NCI-H226 (cell line): ENCODE measurements at regions not wholly inside any gene's neighbourhood (a gene's known extent, or its start where the extent isn't known, plus 50 kb on each side); places are given as distances from the start of the nearest gene placed in this dataset.

Experiments
- DNase-seq: peaks from one replicate; pipeline ENCODE4 v3.0.0-alpha.2; 2015

DNA sequence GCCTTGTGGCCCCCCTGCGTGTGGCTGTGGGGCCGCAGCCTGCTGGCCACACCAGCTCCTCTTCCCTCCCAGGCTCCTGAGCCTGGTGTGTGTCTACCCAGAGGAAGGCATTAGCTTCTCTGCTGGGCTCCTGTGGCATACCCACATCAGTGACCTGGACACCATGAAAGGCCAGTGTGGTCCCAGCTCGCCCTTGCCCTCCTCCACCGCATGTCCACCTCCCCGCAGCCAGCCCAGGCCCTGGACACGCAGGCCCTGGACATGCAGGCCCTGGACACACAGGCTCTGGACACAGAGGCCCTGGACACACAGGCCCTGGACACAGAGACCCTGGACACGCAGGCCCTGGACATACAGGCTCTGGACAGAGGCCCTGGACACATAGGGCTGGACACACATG is 153.4 kb upstream of the PPP1R26 start:
- no peak for DNase-seq

DNA sequence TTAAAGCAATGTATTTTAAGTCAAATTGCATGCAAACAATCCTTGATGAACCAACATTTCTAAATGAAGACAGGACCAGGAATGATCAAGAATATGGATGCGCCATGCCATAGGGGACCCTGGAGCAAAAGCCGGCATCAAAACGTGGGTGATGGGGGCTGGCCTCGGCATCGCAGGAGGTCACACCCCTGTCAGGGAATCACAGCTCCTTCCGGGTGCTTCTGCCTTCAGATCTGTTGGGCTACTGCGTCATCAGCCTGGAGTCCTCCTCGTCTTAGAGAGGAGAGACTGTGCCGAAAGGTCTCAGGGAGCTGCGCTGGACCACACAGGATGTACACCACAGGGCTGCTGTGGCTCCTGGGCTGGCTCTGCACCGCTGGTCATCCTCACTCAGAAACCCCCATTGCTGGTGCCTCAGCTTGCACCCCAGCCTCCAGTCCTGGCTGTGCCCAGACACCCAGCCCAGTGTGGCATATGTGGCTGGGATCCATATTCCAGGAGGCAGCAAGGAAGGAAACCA is 152.9 kb upstream of the PPP1R26 start:
- no peak for DNase-seq

DNA sequence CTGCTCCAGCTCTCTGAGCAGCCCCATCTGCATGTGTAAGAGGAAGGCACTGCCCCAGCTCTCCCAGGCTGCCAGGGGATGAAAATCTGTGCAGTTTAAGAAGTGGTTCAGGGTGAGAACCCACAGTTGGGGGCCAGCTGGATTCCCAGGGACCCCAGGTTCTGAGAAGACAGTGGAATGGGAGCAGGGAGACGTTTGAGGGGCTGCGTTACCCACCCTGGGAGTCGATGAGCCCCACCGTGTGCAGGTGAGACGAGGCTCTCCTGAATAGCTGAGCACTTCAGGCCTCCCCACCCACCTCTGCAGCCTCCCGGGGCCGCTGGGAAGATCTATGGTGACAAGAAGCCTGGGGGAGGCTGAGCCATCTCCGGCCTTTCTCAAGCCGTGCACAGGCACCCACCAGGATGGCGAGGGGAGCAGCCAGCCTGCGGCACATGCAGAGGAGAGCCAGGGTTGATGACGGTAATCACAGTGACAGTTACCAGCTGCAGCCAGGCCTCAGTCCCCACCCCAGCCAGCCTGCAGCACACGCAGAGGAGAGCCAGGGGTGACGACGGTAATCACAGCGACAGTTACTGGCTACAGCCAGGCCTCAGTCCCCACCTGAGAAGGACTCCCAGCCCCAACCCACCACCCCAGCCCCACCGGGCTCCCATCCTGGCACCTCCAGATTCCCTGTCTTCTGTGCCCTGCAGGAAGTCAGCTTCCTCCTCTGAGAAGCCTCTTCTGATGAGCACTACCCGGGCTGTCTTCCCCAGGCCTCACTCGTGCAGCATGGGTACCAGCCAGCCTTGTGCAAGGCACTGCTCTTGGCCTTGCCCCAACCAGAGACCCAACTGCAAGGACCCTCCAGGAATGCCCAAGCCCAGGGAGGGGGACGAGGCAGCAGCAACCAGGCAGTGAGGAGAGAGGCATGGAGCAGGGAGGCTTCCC is 150.8 kb upstream of the PPP1R26 start:
- no peak for DNase-seq

DNA sequence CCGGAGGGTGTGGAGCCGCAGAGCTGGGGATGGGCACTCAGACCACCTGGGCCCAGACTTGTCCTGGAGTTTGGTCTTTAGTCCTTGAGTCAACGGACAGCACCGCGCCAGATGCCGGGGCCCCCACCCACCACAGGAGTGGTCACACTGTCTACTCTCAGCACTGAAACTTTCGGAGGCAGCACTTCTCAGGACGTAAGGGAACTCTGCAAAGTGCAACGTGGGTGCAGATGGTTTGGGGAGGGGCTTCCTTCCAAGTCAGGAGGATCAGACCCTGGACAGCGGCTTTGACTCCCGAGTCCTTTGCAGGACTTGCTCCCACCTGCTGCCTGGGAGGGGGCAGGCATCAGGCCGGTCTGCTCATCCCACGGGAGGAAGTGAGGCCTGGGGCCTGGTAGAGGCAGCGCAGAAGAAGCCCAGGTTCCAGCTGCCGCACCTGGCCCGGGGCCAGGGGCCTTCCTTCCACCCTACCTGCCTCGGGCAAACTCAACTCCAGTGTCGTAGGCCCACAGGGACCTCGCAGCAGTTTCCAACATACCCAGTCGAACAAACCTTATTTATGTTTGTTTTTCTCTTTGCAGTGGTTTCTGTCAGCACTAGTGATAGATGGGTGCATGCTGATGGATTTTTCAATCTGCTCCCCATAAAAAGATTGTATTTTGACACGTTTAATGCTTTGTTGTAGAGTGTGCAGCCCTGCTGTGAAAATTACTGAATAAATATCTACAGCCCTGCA is 149.8 kb upstream of the PPP1R26 start:
- no peak for DNase-seq

DNA sequence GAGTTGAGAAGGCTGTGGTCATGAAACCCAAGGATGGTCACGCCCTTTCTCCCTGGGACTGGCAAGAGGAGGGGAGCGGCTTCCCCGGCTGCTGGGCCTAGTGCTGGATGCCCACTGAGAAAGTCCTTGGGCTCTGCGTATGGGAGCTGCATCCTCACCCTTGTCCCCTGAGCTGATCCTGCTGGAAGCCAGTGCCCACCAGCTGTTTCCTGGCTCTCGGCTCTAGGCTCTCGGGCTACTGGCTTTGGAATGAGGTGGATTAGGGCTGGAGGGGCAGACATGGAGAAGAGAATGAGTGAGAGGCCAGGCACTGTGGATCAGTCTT is 149.3 kb upstream of the PPP1R26 start:
- no peak for DNase-seq

DNA sequence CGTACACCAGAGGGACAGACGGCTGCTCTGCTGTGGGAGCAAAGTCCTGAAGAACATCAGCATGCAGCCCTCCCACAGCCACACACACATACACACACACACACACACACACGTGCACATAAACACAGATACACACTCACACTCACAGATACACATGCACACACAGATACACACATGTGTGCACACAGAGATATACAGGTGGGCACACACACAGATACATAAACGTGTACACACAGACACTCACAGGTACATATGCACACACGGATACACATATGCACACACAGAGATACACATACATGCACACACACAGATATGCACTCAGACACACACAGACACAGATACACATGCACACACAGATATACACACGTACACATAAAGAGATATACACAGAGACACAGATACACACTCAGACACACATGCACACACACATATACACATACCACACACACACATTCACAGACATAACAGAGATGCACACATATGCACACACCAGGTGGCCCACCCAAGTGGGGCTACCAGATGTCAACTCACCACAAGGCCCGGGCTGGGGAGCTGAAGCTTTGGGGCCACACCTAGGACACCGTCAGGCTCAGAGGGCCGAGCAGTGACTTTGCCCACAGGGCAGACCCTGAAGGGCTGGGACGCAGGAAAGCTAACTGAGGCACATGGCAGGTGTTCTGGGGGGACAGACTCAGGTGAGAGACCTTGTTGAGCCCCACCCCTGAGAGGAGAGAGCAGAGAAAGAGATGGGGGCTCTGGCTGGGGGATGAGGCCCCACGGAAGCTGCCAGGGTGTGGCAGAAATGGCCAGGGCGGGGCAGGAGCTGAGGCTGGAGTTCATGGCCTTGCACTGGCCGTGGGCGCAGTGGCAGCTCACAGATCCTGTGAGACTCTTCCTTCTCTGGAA is 148.6 kb upstream of the PPP1R26 start:
- no peak for DNase-seq

DNA sequence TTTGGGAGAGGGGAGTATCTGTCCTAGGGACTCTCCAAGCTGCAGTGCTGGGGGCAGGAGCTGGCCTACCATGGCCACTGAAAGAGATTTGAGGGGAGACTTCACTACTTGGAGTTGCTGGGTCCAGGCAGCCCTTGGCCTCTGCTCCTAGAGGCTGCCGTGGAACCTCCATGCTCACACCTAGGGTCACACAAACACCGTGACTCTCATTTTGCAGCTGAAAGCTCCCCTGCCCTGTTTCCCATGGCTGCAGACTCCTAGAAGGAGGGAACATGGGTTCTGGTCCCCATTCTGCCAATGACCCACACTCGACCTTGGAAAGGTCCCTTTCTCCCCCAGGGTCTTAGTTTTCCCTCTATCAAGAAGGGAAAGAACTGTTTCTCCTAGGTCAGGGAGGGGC is 147.1 kb upstream of the PPP1R26 start:
- no peak for DNase-seq

DNA sequence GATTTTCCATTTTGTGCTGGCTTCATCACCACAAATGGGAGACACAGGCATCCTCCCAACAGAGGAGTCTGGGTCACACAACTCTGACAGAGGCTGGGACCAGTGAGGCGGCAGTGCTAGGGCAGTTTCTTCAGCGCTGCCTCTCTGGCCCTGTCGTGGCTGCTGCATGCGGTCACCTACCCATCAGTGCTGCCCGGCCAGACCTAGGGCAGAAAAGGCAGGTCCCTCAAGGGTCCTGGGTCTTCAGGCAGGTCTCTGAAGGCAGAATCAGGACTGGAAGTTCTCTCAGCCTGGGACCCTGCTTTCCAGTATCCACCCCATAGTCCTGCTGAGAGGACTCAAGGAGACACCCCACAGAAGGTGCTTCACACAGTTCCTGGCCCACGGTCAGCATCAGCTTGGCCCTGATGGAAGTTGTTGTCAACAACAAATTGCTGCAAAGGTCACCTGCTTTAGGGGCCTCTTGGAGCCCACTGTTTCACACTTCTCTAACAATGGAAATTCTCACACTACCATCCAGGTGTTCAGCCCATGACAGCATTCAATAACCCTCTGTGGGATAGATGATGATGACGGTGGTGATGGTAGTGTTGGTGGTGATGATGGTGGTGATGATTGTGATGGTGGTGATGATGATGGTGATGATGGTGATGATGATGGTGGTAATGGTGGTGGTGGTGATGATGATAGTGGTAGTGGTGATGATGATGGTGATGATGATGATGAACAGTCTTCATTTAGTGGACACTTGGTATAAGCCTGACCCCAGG is 146.4 kb upstream of the PPP1R26 start:
- DNase-seq, result no peak

DNA sequence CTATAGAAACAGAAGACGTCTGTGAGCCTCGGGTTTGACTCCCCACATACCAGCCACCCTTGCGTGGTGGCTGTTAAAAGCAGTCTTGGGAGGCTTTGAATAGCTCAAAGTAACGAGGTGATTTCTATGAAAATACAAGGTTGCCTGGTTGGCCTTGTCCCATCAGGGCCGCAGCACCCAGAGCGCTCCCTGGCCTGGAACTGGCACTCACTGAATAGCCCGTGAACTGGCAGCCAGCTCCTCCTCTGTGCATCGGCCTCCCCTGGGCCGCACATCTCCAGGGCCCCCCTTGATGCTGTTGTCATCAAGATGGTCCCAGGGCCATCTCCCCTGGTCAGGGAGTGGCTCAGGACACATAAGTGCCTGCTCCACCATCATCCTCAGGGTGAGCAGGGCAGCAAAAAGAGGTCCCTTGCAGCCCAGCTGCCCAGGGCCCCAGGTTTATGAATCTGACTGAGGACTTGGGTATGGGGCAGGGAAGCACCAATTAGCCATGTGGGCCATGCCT is 144.6 kb upstream of the PPP1R26 start:
- no peak for DNase-seq

DNA sequence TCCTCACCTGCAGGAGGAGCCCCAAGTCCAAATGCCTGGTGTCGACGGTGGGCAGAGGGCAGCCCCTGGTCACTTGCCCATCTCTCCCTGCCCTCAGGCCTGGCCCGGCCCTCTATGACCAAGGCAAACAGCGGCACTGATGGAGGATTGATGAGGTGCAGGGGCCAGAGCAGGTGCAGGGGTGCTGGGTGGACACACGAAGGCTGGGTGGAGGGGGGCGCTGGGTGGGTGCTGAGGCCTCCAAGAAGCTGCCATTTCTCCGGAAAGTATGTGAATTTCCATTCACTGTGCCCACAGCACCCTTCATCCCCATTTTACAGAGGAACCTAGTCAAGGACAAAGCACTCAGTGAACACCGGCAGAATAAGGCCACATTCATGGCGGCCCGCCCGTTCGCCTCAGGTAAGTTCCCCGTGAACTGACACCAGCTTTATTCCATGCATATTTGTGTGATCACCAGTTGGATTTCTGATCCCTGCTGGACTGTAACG is 143.8 kb upstream of the PPP1R26 start:
- DNase-seq, result no peak

DNA sequence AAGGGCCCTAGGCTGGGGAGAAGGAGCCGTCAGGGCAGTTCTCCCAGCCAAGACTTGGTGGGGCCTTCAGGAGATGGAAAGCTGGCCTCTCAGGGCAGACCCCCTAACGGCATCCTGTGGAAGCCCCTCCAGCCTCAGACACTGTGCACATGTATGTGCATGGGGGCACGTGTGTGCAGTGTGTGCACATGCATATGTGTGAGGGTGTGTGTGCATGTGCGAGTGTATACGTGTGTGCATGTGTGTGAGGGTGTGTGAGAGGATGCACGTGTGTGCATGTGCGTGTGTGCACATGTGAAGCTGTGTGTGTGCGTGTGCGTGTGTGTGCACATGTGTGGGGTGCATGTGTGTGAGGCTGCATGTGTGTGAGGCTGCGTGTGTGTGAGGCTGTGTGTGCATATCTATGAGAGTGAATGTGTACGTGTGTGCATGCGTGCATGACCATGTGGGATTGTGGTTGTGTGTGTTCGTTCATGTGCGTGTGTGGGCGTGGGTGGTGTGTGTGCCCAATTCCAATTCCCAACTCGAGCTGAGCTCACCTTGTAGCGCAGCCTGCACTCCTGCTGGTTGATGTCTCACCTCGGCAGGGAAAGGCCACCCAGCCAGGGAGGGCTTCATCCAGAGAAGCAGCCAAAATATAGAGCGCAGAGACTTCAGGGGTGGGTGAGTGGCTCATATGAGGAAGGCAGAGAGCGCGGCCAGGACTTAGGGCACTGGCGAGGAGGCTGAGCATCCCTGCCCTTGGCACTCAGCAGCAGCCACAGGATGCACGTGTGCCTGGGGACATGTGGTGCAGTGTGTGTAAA is 142.7 kb upstream of the PPP1R26 start:
- DNase-seq, result no peak

DNA sequence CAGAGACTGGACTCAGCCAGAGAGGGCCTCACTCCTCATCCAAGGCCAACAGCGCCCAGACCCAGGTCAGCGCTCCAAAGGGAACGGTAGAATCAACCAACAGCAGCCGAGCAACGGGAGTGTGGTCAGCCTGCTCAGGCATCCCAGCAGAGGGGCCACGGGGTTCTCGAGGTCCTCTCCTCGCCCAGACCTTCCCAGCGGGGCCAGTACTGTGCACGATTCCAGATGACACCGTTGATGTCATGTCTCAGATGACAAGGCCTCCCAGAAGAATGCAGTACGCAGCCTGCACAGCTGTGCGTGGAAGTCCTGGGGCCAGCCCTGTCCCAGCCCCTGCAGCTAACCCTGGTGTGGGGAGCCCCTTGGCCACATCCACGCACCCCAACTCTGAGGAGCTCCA is 141.0 kb upstream of the PPP1R26 start:
- no peak for DNase-seq

DNA sequence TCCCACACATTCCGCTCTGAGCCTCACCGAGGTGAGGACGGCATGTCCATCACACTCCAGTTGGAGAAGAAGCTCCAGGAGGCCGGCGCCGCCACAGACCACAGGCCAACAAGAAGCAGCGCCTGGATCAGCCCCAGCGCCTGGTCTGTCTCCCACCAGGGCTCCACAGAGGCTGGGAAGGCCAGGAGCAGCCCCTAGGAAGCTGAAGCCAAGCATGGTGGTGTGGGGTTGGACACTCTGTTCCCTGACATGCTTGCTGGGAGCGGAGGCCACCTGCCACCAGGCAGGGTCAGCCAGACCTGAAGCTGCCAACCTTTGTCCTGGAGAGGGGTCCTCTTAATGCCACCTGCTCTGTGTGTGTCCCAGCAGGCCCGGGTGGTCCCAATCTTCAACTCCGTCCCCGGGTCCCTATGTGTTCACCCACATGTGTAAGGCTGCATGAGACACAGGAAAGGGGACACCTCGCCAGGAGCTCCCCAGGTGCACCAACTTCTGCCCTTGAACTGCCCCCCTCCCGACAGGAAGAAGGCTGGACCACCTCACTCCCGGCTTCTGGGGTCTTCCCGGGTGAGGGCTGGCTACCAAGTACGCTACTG is 140.1 kb upstream of the PPP1R26 start:
- DNase-seq, result no peak

DNA sequence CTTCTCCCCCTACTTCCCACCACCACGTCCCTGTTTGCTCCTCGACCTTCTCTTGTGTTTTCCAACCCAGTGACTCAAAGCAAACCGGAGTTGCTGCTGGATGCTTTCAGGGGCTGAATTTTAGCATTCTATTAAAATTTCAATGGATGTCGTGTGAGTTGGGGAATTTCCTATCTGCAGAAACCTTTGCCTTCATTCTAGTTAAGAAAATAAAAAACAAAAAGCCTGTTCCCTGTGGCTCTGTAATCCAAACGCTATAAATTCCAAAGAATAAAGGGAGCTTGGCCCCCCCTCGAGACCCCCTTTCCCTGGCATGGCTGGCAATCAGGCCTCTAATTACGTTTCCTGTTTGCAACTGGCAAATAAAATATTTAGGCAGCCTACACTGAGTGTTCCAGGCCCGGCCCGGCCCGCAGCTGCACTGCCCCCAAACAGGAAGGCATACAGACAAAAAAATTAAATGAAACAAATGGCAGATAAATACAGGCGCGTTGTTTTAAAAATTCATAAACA is 139.4 kb upstream of the PPP1R26 start:
- DNase-seq, result no peak

DNA sequence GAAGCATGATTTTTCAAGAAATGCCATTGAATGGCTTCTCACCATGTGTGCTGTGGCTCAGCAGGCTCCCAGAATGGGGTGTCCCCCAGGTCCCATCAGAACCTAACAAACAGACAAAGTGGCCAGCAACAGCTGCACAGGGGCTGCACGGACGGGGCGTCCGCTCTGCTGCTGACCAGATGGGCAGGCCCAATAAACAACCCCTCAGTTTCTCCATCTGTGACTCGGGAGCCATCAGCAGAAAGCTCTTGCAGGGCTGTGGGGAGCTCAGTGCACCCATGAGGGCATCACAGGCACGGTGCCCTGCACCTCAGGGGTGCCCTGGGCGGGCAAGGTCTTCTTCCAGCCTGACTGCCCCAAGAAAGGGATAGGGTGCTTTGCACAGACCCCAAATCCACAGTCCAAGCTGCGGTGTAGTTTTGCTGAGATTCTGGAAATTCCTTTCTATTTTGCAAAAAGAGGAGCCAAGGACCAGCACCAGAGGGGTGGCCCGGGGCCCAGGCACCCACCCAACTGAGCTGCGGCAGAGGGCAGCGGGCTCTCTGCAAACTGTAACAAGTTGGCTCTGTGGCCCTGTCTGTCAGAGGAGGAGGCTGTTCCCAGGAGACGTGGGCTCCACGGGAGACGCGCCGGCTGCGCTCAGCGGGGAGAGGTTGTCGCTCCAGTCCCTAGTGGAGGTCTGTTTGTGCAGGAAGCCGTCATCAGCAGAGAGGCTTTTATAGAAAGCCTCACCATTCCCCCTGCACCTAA is 138.7 kb upstream of the PPP1R26 start:
- no peak for DNase-seq

DNA sequence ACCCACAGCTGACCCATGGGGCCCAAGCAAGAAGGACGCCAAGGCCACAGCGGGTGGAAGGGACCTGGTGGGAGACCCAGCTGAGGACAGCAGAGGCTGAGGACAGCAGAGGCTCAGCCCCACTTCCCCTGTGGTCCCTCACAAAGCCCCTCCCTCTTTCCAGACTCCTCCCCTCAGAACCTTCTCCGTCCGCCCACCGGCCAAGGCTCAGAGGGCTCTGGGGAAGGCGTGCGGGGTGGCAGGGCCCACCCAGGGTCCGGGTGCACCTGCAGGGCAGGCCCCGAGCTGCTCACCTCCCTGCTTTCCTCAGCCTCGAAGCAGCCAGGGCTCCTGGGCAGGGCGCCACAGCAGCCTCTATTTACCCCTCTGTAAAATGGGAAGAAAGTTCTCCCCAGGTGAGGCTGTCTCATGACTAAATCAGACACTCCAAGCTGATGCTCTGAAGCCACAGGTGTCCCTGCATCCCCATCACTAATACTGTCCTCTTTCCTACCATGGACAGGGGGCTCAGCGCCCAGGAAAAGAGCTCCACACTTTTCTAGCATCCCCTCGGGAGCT is 137.9 kb upstream of the PPP1R26 start:
- no peak for DNase-seq

DNA sequence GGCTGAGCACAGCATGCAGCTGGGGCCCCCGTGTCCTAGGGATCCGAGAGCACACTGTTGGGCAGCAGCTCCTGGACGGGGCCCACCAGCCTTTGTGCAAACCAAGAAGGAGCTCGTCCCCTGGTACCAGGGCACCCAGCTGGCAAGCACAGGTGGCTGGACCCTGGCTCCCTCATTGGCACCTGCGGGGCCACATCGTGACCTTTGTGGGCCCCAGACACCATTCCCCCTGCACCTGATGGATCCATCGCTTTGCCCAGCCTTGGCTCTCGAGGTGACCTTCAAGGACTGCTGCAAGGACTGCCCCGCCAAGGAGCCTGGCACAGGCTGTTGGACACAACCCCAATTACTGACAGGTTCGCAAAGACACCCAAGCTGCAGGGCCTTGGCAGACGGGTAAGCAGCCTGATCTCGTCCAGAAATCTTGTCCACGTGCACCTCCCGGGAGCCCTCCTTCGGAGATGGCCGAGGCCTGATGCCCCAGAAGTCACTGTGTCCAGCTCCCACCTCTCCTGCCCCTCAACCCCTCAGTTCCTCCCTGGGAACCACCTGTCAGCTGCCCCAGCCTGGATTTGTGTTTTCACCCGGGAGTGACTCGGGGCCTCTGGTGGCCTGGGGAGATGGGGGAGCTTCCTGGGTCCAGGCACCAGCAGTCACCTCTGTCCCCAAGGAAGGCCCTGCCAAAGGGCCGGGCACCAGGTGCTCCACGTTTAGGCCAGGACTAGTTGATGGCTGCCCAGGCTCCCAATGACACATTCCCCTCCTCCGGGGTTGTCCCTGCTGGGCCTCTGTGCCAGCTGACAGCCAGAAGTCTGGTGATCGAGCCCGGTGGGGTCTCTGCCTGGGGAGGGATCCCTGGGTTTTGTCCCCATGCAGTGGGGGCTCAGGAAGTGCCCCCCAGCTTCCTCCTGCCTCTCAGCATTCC is 137.1 kb upstream of the PPP1R26 start:
- no peak for DNase-seq

DNA sequence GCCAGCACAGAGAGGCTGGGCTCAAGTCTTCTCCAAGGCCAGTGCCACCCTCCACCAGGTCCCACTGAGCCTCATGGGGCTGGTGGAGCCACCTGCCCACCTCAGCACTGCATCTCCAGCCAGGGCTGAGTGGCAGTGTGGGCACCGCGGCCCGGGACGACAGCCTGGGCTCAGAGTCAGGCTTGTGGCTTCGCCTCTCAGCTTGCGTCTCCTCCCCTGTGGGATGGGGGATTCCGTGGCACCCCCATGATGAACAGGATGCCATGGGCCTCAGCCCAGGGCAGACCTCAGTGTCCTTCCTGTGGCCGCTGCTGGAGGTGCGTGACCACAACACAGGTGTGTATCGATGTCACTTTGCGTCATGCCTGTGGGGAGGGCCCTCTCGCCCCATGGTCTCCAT is 136.4 kb upstream of the PPP1R26 start:
- DNase-seq, result no peak
